NCI-H128 (cell line): ENCODE measurements at regions not wholly inside any gene's neighbourhood (a gene's known extent, or its start where the extent isn't known, plus 50 kb on each side); places are given as distances from the start of the nearest gene placed in this dataset.
"Not testable (repeated sequence)": the region's sequence is repeated elsewhere in the genome, so short reads cannot be mapped to it uniquely, and the experiment has no call there.

Experiments used
- DNase-seq: peaks from one replicate; lab custom pipeline; 2025; ENCODE audit not compliant: unreplicated experiment; lab: John Stamatoyannopoulos, UW

DNA sequence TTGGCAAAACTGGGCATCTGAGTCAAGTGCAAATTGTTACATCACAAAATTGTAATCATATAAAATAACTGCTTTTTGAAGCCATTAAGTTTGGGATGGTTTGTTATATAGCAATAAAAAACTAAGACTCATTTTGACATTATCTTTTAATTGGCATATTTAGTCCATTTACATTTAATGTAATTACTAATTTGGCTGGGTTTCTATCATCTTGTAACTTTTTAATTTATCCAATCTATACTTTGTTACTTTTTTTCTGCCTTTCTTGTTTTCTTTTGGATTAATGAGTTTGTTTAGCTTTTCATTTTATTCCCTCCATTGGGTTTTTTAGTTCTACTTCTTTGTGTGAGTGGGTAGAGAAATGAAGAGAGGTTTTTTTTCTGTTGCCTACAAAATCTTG lies 76.3 kb downstream of the DRAM2 start:
- no peak for DNase-seq

DNA sequence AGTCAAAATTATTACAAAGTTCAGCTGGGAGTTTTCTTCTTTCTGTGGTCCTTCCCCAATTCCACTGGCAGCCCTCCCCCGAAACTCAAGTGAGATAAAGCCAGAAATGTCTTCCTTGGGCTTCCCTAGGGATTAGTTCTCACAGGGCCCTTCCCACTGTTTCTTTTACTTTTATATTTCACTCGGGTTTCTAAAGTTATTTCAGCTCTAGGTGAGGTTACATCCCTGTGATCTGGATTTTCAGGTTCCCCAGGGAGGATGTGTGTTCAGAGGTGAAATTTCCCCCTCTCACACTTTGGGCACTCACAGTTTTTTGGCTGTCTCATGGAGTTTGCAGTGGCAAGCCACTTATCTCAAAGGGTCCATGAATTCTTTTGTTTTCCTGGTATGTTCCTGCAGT lies 77.3 kb downstream of the DRAM2 start:
- DNase-seq = no peak

- DNase-seq = no peak
Observed at GRCh38 chr1:111062081-111062480, 77.8 kb downstream of the DRAM2 start.

GRCh38 chr1:111054656-111055055 lies 85.2 kb downstream of the DRAM2 start:
- no peak for DNase-seq

- DNase-seq = no peak
Observed at GRCh38 chr1:111052246-111052645, 87.6 kb downstream of the DRAM2 start.

DNA sequence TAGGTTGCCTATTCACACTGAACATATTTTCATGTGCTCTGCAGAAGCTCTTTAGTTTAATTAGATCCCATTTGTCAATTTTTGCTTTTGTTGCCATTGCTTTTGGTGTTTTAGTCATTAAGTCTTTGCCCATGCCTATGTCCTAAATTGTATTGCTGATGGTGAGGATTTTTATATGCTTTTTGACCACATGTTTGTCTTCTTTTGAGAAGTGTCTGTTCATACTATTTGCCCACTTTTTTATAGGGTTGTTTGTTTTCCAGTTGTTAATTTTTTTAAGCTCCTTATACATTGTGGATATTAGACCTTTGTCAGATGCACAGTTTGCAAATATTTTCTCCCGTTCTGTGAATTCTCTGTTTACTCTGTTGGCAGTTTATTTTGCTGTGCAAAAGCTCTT lies 84.5 kb upstream of the LRIF1 start:
- not testable (repeated sequence) for DNase-seq

GRCh38 chr1:111045033-111045722 lies 81.5 kb upstream of the LRIF1 start:
- no peak for DNase-seq

GRCh38 chr1:111032295-111032897 lies 68.7 kb upstream of the LRIF1 start:
- DNase-seq = peak; percentile 17

DNA sequence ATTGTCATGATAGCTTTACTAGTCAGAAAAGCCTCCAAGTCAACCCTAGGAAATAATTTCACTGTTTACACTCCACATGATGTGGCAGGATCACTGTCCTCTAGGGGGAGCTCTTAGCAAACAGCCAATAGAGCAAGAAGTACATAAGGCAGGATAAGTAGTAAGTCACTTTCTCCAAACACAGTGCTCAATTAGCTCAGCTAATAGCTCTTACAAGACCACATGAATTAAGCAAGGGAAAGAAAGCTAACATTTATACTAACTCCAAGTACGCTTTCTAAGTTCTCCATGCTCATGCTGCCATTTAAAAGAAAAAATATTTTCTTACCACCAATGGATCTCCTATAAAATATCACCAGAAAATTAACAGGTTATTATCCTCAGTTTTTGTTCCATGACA lies 66.9 kb upstream of the LRIF1 start:
- DNase-seq = peak; percentile 30

DNA sequence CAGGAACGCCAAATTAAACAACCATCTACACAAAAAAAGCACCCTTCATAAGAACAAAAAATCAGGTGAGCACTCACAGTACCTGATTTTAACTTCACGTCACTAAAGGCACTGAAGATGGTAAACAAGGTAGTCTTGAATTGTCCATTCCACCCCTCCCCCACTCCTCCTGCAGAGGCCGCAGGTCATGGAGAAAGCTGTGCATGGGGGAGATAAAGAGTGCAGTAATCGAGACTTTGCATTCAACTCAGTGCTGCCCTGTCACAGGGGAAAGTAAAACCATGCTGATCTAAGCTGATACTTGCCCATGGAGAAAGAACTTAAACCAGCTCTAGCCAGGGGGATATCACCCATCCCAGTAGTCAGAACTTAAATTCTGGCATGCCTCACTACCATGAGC lies 61.4 kb upstream of the LRIF1 start:
- no peak for DNase-seq

DNA sequence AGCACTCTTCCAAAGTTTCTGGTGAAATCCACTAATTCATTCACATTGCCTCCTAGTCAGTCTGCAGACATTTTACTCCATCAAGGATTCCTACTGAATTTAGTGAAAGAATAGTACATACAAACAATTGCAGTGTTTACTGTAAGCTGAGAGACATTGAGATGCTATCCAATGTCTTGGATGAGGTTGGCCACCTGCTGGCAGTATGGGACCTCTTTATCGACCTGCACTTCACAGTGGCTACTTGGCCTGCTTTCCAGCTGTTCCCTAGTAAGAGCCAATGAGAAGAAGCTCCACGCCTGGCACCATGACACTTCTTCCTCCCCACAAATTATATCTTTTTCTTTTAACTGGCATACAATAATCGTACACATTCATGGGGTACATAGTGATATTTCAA lies 51.5 kb upstream of the LRIF1 start:
- DNase-seq = no peak
